Endothelial cell of umbilical vein (primary cell): ENCODE measurements at regions not wholly inside any gene's neighbourhood (a gene's known extent, or its start where the extent isn't known, plus 50 kb on each side); places are given as distances from the start of the nearest gene placed in this dataset.

Experiments
- BruUV-seq: library from RNA; stranded (reverse); fragments of 400-500 nt; replicated peaks from 2 replicates; lab custom pipeline; 2021; lab: Mats Ljungman, UMichigan
- CTCF ChIA-PET: fragments of 300-600, 350-600 bp; sonication (Branson Sonifier 250); formaldehyde crosslinking; loops from one replicate; lab custom pipeline; 2021; ENCODE audit warnings: antibody characterized with exemption, inconsistent platforms; lab: Charles Lee
- POLR2A ChIA-PET: fragments of 300-600, 350-600 bp; sonication (Branson Sonifier 250); formaldehyde crosslinking; loops from one replicate; lab custom pipeline; 2021; ENCODE audit warnings: antibody characterized with exemption, inconsistent platforms; lab: Charles Lee
- DNase-seq: peaks from one replicate; pipeline ENCODE4 v3.0.0-alpha.2; 2011; ENCODE audit warnings: low read depth, low spot score
- FAIRE-seq: peaks from 2 replicates; lab custom pipeline; 2011; peaks lifted over from hg19 to GRCh38; lab: Jason Lieb, UNC
- H2AFZ ChIP-seq: 2 replicates; pipeline ENCODE4 v1.6.0; 2012; ENCODE audit warnings: low read depth, low read length, control low read depth, inconsistent platforms
- H3K27ac ChIP-seq: 2 replicates; pipeline ENCODE4 v1.5.1; 2011; ENCODE audit warnings: low read depth, mild to moderate bottlenecking, control low read depth, low read length, moderate library complexity; ENCODE audit not compliant: insufficient read depth
- H3K27me3 ChIP-seq, 2 experiments: 2 replicates each; pipeline versions ENCODE4 v1.6.0 to v1.6.1; 2011; ENCODE audit warnings: low read length in 2 of 2, mixed read lengths in 1 of 2; ENCODE audit not compliant: control insufficient read depth in 2 of 2, insufficient read depth in 2 of 2
- H3K36me3 ChIP-seq, 2 experiments: 2 replicates in 1 of 2; 3 replicates in 1 of 2; pipeline ENCODE4 v1.5.1; 2011; ENCODE audit warnings: low read length in 2 of 2, mild to moderate bottlenecking in 1 of 2, moderate library complexity in 1 of 2; ENCODE audit not compliant: control insufficient read depth in 2 of 2, insufficient read depth in 2 of 2; ENCODE audit errors: extremely low read depth in 1 of 2
- H3K4me1 ChIP-seq: 3 replicates; pipeline ENCODE4 v1.5.1; 2011; ENCODE audit warnings: mild to moderate bottlenecking, low read length; ENCODE audit not compliant: control insufficient read depth, insufficient read depth; ENCODE audit errors: extremely low read depth
- H3K4me2 ChIP-seq: 2 replicates; pipeline ENCODE4 v1.6.1; 2011; ENCODE audit warnings: low read length, control low read depth, mixed read lengths; ENCODE audit not compliant: insufficient read depth
- H3K4me3 ChIP-seq, 3 experiments: fragments of 200-600 bp in 1 of 3; sonication (generic), shearing (Covaris generic) in 1 of 3; replicated peaks in 1 of 3; 2 replicates each; pipeline ENCODE4 v1.5.1; 2011 to 2016; ENCODE audit warnings: control low read depth in 3 of 3, low read length in 3 of 3, mild to moderate bottlenecking in 2 of 3, inconsistent platforms in 1 of 3, low read depth in 1 of 3, moderate library complexity in 1 of 3; ENCODE audit not compliant: insufficient read depth in 1 of 3
- H3K79me2 ChIP-seq: 2 replicates; pipeline ENCODE4 v1.6.0; 2012; ENCODE audit warnings: low read length, inconsistent platforms; ENCODE audit not compliant: control insufficient read depth, insufficient read depth
- H3K9ac ChIP-seq: replicated peaks from 2 replicates; pipeline ENCODE3; 2011; ENCODE audit warnings: low read length, control low read depth; ENCODE audit not compliant: insufficient read depth; ENCODE audit errors: extremely low read depth
- H3K9me1 ChIP-seq: replicated peaks from 3 replicates; pipeline ENCODE4 v1.6.0; 2011; ENCODE audit warnings: mild to moderate bottlenecking, low read length; ENCODE audit not compliant: control insufficient read depth, insufficient read depth; ENCODE audit errors: extremely low read depth
- H3K9me3 ChIP-seq: replicated peaks from 2 replicates; pipeline ENCODE4 v1.5.1; 2012; ENCODE audit warnings: low read length, inconsistent platforms; ENCODE audit not compliant: control insufficient read depth, insufficient read depth
- H4K20me1 ChIP-seq: replicated peaks from 2 replicates; pipeline ENCODE3; 2011; ENCODE audit warnings: mild to moderate bottlenecking, low read length; ENCODE audit not compliant: control insufficient read depth, insufficient read depth; ENCODE audit errors: extremely low read depth
- EZH2 ChIP-seq: IDR thresholded peaks from 2 replicates; pipeline ENCODE4 v1.6.1; 2012; ENCODE audit warnings: borderline replicate concordance, low read depth, mild to moderate bottlenecking, moderate library complexity, low read length, inconsistent platforms; ENCODE audit not compliant: severe bottlenecking
- FOS ChIP-seq: IDR thresholded peaks from 2 replicates; pipeline ENCODE4 v1.6.1; 2011; ENCODE audit warnings: mild to moderate bottlenecking, low read length, moderate library complexity, borderline replicate concordance; ENCODE audit not compliant: insufficient read depth
- GATA2 ChIP-seq: IDR thresholded peaks from 2 replicates; pipeline ENCODE4 v1.7.0; 2011; ENCODE audit warnings: low read depth, mild to moderate bottlenecking, moderate library complexity, mixed read lengths, low read length; ENCODE audit not compliant: insufficient read length, insufficient read depth
- JUN ChIP-seq: IDR thresholded peaks from 2 replicates; pipeline ENCODE4 v1.6.1; 2011; ENCODE audit warnings: borderline replicate concordance, low read depth; ENCODE audit not compliant: insufficient read length, insufficient read depth
- MYC ChIP-seq: IDR thresholded peaks from one replicate; pipeline ENCODE4 v1.6.1; 2011; ENCODE audit warnings: mild to moderate bottlenecking, low read depth, low read length
- POLR2A ChIP-seq: IDR thresholded peaks from 2 replicates; pipeline ENCODE4 v1.6.1; 2012; ENCODE audit warnings: low read depth, mild to moderate bottlenecking, control low read depth, low read length
- POLR2AphosphoS5 ChIP-seq: IDR thresholded peaks from 2 replicates; pipeline ENCODE4 v1.6.1; 2012; ENCODE audit warnings: low read depth, mild to moderate bottlenecking, control low read depth, low read length, moderate library complexity; ENCODE audit not compliant: insufficient read depth
- dilution Hi-C: fragments of 300-500 bp; cut with MboI; formaldehyde crosslinking; loops from one replicate; pipeline ENCODE4 v1.15.0; 2019; ENCODE audit warnings: low sequenced_read_pairs; ENCODE audit not compliant: extremely low pct_ligation_motif_present
- intact Hi-C: fragments of 100-400 bp; cut with micrococcal nuclease; formaldehyde crosslinking; loops from one replicate; pipeline ENCODE4 v1.10.0; 2022
- TF ChIP-seq, protein P1 (sequence below): IDR thresholded peaks from 2 replicates; pipeline ENCODE4 v1.6.1; 2011; ENCODE audit not compliant: insufficient read depth, insufficient read length
- TF ChIP-seq, protein P2 (sequence below), 2 donors: IDR thresholded peaks; 1 replicate in 1 of 2; 2 replicates in 1 of 2; pipeline ENCODE4 v1.5.1; 2011; ENCODE audit warnings: low read length in 2 of 2, mild to moderate bottlenecking in 2 of 2, moderate library complexity in 2 of 2, control low read depth in 1 of 2, inconsistent platforms in 1 of 2, low read depth in 1 of 2; ENCODE audit not compliant: insufficient read depth in 1 of 2; ENCODE audit errors: extremely low read depth in 1 of 2

GRCh38 chr16:17544785-17545184, 74.0 kb upstream of the XYLT1 start:
- Histone ChIP-seq H4K20me1 (no peaks in the 10 kb centered on the region), H2AFZ (no peak overlapping the region), H3K9ac (no peak overlapping the region), H3K9me3 (no peaks in the 10 kb centered on the region), H3K4me2 (no peak overlapping the region), H3K4me1 (no peaks in the 10 kb centered on the region), H3K4me3 (no peak overlapping the region), H3K36me3 (no peaks in the 10 kb centered on the region), H3K9me1 (no peaks in the 10 kb centered on the region), H3K27me3 (no peaks in the 10 kb centered on the region), H3K79me2 (no peaks in the 10 kb centered on the region), H3K27ac (no peak overlapping the region)
- DNase-seq, result no peak
- no TSS peak for BruUV-seq
- intact Hi-C loops, result no loop called here
- dilution Hi-C loops, result no loop called here
- FAIRE-seq, result no peak
- ChIA-PET POLR2A (no interaction called here), CTCF (no interaction called here)
- TF ChIP-seq, protein P1, sequence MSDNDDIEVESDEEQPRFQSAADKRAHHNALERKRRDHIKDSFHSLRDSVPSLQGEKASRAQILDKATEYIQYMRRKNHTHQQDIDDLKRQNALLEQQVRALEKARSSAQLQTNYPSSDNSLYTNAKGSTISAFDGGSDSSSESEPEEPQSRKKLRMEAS, result no peak
- TF ChIP-seq POLR2AphosphoS5 (no peak), FOS (no peak), GATA2 (no peak), POLR2A (no peak), JUN (no peak), EZH2 (no peak), MYC (no peak)
- TF ChIP-seq, protein P2, sequence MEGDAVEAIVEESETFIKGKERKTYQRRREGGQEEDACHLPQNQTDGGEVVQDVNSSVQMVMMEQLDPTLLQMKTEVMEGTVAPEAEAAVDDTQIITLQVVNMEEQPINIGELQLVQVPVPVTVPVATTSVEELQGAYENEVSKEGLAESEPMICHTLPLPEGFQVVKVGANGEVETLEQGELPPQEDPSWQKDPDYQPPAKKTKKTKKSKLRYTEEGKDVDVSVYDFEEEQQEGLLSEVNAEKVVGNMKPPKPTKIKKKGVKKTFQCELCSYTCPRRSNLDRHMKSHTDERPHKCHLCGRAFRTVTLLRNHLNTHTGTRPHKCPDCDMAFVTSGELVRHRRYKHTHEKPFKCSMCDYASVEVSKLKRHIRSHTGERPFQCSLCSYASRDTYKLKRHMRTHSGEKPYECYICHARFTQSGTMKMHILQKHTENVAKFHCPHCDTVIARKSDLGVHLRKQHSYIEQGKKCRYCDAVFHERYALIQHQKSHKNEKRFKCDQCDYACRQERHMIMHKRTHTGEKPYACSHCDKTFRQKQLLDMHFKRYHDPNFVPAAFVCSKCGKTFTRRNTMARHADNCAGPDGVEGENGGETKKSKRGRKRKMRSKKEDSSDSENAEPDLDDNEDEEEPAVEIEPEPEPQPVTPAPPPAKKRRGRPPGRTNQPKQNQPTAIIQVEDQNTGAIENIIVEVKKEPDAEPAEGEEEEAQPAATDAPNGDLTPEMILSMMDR (IDR thresholded peaks at IDR 0.05; ENCODE audit: extremely low read depth in 1 of 2, insufficient read depth in 1 of 2, low read depth in 1 of 2, low read length in 2 of 2), result no peak
